NCI-H226 (cell line): ENCODE measurements at regions not wholly inside any gene's neighbourhood (a gene's known extent, or its start where the extent isn't known, plus 50 kb on each side); places are given as distances from the start of the nearest gene placed in this dataset.
A peak's percentile ranks its signal among the peaks of the same experiment; 100 is the strongest.

Experiments used
- DNase-seq: peaks from one replicate; pipeline ENCODE4 v3.0.0-alpha.2; 2015

GRCh38 chr1:22363403-22364325 lies 88.0 kb upstream of the ZBTB40 start:
- no peak for DNase-seq

- no peak for DNase-seq
Measured at GRCh38 chr1:22364326-22364650, 87.4 kb upstream of the ZBTB40 start.

GRCh38 chr1:22364764-22365163 lies 86.9 kb upstream of the ZBTB40 start:
- DNase-seq = no peak

- DNase-seq = no peak
Measured at GRCh38 chr1:22365331-22366295, 86.0 kb upstream of the ZBTB40 start.

- DNase-seq = no peak
Measured at GRCh38 chr1:22366346-22366745, 85.3 kb upstream of the ZBTB40 start.

- no peak for DNase-seq
Measured at GRCh38 chr1:22368125-22368524, 83.5 kb upstream of the ZBTB40 start.

- DNase-seq = no peak
Measured at GRCh38 chr1:22369294-22370189, 82.1 kb upstream of the ZBTB40 start.

- DNase-seq = no peak
Measured at GRCh38 chr1:22370190-22370498, 81.5 kb upstream of the ZBTB40 start.

- DNase-seq = no peak
Measured at GRCh38 chr1:22371408-22371807, 80.2 kb upstream of the ZBTB40 start.

- DNase-seq = no peak
Measured at GRCh38 chr1:22373252-22373651, 78.4 kb upstream of the ZBTB40 start.

GRCh38 chr1:22374001-22374400 lies 77.7 kb upstream of the ZBTB40 start:
- DNase-seq = no peak

- no peak for DNase-seq
Measured at GRCh38 chr1:22375601-22376000, 76.0 kb upstream of the ZBTB40 start.

- no peak for DNase-seq
Measured at GRCh38 chr1:22376001-22376400, 75.7 kb upstream of the ZBTB40 start.

GRCh38 chr1:22376546-22376945 lies 75.1 kb upstream of the ZBTB40 start:
- DNase-seq = no peak

GRCh38 chr1:22376976-22377375 lies 74.7 kb upstream of the ZBTB40 start:
- peak; percentile 61 for DNase-seq

GRCh38 chr1:22379566-22379965 lies 72.1 kb upstream of the ZBTB40 start:
- no peak for DNase-seq

GRCh38 chr1:22380024-22380785 lies 71.4 kb upstream of the ZBTB40 start:
- peak; percentile 43 for DNase-seq

- DNase-seq = no peak
Measured at GRCh38 chr1:22383526-22384294, 67.9 kb upstream of the ZBTB40 start.

- DNase-seq = no peak
Measured at GRCh38 chr1:22385537-22385936, 66.1 kb upstream of the ZBTB40 start.

GRCh38 chr1:22386774-22387173 lies 64.9 kb upstream of the ZBTB40 start:
- no peak for DNase-seq

GRCh38 chr1:22387919-22388580 lies 63.6 kb upstream of the ZBTB40 start:
- DNase-seq = no peak
